Fibroblast of the aortic adventitia (primary cell): ENCODE measurements at regions not wholly inside any gene's neighbourhood (a gene's known extent, or its start where the extent isn't known, plus 50 kb on each side); places are given as distances from the start of the nearest gene placed in this dataset.
"Not testable (repeated sequence)": the region's sequence is repeated elsewhere in the genome, so short reads cannot be mapped to it uniquely, and the experiment has no call there.

ENCODE experiments used
- DNase-seq: peaks from one replicate; pipeline ENCODE4 v3.0.0-alpha.2; 2010; ENCODE audit warnings: low read depth
- H3K4me3 ChIP-seq: 2 replicates; pipeline ENCODE4 v1.5.1; 2011; ENCODE audit warnings: low read depth, mild to moderate bottlenecking, control low read depth, low read length, moderate library complexity
- TF ChIP-seq, protein P1 (sequence below): IDR thresholded peaks from 2 replicates; pipeline ENCODE4 v1.5.1; 2011; ENCODE audit warnings: mild to moderate bottlenecking, low read length, control low read depth, inconsistent platforms; ENCODE audit not compliant: insufficient read depth

DNA sequence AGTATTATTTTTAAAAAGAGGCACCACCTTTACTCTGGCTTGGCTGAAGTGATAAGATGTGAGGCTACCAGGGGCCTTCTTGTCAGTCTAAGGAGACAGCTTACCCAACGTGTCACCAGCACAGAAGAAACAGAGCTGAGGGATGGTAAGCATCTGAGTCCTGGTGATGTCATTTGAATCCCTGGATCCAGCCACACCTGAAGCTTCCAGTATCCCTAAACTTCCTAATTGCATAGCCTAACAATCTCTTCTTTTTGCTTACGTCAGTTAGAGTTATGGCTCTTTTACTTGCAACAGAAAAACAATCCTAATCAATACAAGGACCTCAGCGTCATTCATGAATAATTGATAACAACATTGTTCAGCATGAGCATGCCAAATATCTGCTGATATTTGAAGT is 436.6 kb downstream of the SHISA9 start:
- no peak overlapping the region for H3K4me3 ChIP-seq
- DNase-seq = no peak
- TF ChIP-seq, protein P1, sequence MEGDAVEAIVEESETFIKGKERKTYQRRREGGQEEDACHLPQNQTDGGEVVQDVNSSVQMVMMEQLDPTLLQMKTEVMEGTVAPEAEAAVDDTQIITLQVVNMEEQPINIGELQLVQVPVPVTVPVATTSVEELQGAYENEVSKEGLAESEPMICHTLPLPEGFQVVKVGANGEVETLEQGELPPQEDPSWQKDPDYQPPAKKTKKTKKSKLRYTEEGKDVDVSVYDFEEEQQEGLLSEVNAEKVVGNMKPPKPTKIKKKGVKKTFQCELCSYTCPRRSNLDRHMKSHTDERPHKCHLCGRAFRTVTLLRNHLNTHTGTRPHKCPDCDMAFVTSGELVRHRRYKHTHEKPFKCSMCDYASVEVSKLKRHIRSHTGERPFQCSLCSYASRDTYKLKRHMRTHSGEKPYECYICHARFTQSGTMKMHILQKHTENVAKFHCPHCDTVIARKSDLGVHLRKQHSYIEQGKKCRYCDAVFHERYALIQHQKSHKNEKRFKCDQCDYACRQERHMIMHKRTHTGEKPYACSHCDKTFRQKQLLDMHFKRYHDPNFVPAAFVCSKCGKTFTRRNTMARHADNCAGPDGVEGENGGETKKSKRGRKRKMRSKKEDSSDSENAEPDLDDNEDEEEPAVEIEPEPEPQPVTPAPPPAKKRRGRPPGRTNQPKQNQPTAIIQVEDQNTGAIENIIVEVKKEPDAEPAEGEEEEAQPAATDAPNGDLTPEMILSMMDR = no peak

DNA sequence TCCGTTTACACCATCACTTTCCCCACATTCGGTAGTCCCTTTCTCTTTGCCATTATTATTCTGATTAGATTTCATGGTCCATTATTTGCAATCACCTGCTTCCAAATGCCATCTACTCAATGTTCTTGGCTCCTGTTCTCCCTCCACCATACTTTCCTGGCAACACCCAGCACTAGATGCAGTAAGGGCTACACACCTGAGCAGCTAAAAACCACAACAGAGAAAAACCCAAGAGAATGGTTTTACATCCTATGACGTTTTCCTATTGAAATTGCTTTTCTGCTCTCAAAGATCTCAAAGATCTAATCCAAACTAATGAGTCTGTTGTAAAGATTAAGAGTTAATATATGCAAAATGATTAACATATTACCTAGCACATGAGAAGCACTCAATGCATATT is 441.3 kb downstream of the SHISA9 start:
- no peak overlapping the region for H3K4me3 ChIP-seq
- no peak for DNase-seq
- TF ChIP-seq, protein P1 = no peak

DNA sequence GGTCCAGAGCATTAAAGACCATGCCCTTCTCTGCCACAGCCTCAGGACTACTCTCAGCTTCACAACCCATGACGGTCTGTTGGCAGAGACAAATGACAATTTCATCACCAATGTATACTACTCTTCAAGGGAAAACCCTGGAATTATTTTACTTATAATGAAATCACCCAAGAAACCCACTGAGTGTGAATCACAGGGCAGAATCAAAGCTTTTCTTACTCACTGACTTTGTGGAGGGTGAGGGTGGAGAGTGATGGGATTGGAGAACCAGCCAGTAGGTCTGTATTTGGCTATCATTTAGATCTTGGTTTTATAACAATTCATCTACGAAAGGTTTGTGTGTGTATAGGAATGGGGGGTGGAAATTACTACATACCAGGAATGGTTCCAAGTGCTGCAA is 442.6 kb downstream of the SHISA9 start:
- DNase-seq = no peak
- H3K4me3 ChIP-seq = no peak overlapping the region
- TF ChIP-seq, protein P1 = no peak

DNA sequence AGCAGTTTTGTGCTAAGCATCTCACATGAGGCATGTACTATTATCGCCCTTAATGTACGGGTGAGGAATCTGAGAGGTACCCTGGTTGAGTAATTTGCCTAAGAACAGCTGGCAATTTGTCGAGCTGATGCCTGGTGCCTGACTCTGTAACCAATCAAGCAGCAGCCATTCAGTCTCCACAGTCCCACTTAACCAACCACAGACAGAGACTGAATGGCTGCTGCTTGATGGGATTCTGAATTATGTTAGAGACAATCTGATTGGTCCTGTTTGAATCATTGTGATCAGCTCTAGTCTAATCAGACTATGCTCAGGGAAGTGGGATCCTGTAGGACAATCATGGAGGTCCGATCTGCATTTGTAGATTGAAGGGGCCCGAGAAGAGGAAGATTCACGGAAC is 447.0 kb downstream of the SHISA9 start:
- DNase-seq = no peak
- TF ChIP-seq, protein P1 = no peak
- no peak overlapping the region for H3K4me3 ChIP-seq

DNA sequence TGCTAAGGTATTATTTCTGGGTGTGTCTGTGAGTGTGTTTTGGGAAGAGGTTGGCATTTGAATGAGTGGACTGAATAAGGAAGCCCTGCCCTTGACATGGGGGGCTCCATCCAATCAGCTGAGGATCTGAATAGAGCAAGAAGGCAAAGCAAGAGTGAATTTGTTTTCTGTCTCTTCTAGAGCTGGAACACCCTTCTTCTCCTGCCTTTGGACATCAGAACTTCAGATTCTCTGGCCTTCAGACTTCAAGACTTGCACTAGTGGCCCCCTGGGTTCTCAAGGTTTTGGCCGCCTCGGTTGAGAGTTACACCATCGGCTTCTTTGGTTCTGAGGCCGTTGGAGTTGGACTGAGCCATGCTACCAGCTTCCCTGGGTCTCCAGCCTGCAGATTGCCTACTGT is 448.6 kb downstream of the SHISA9 start:
- no peak for DNase-seq
- no peak overlapping the region for H3K4me3 ChIP-seq
- TF ChIP-seq, protein P1 = no peak

DNA sequence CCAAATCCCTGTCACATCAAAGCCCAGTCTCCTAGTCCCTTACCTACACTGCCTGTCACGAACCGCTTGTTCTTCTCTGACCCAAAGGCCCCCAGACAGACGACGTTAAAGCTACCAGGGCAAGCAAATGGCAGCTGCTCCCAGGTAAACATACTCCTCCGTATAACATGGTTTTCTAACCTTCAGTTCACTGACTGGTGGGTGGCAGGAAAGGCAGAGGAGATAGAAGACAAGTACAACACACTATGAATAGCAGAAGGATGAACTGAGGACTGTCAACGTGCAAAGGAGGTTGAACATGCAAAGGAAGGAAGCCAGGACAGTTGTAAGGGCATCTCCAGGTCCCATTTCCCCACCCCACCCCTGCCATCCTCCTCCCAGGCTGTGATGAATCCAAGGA is 449.8 kb downstream of the SHISA9 start:
- no peak for DNase-seq
- H3K4me3 ChIP-seq = no peak overlapping the region
- TF ChIP-seq, protein P1 = no peak

DNA sequence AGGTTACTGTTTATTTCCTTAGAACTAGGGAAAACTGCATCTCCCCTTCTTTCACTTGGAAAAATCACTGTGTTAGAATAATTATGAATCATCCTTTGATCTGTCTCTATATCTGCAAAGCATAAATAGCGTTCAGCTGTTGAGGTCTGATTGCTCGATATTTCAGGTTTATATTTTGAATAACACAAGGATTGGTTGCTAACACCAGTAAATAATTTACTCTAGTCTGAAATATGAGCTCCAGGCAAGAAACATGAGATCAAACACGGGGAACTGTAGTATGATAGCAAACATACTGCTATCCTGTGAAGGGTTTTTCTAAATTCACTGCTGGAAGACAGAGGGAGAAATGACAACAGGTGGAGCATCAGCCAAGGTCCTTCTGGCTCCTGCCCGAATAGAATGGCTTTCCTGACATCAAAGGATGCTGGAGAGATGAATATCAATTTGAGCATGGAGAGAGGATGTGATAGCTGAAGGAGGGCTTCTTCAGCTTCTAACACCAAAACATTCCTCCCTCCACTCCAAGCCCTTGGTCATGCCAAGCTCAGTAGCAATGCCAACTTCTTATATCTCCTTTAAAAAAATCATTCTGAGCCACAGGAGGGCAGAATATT is 450.3 kb downstream of the SHISA9 start:
- no peak for DNase-seq

DNA sequence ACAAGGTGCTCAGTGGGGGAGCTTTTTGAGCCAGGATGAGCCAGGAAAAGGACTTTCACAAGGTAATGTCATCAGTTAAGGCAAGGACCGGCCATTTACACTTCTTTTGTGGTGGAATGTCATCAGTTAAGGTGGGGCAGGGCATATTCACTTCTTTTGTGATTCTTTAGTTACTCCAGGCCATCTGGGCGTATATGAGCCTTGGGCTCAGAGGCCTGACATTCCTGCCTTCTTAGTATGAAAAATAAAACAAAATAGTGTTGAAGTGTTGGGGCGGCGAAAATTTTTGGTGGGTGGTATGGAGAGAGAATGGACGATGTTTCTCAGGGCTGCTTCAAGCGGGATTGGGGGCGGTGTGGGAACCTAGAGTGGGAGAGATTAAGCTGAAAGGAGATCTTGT is 451.4 kb downstream of the SHISA9 start:
- not testable (repeated sequence) for DNase-seq, H3K4me3 ChIP-seq

More for the DNA sequence above, 450.3 kb downstream of the SHISA9 start:
- TF ChIP-seq, protein P1 = no peak
- H3K4me3 ChIP-seq = no peak overlapping the region

DNA sequence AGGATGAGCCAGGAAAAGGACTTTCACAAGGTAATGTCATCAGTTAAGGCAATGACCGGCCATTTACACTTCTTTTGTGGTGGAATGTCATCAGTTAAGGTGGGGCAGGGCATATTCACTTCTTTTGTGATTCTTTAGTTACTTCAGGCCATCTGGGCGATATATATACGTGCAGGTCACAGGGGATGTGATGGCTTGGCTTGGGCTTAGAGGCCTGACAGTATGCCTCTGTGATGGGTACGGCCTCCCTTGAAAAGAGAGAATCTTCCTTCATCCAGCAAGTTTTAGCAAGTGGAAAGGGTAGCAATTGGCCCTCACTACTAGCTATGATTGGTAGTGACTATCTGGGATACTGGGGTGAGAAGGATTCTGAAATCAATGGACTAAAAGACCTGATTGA is 456.4 kb downstream of the SHISA9 start:
- not testable (repeated sequence) for H3K4me3 ChIP-seq, DNase-seq
